HepG2 (cell line): ENCODE measurements at regions not wholly inside any gene's neighbourhood (a gene's known extent, or its start where the extent isn't known, plus 50 kb on each side); places are given as distances from the start of the nearest gene placed in this dataset.

Experiments used
- ARID5B ChIP-seq: IDR thresholded peaks from 2 replicates; pipeline ENCODE4 v1.4.0; 2020; ENCODE audit warnings: mild to moderate bottlenecking, missing genetic modification reagents
- CBX1 ChIP-seq: IDR thresholded peaks from one replicate; pipeline ENCODE4 v1.6.1; 2016; ENCODE audit warnings: antibody characterized with exemption, low read depth
- CTCF ChIP-seq: sonication (generic); formaldehyde crosslinking; IDR thresholded peaks from 2 replicates; pipeline ENCODE4 v1.5.0; 2020; ENCODE audit warnings: mild to moderate bottlenecking, missing genetic modification reagents, moderate library complexity
- HIVEP1 ChIP-seq: sonication (generic); formaldehyde crosslinking; IDR thresholded peaks from 2 replicates; pipeline ENCODE4 v1.4.0; 2020; ENCODE audit warnings: mild to moderate bottlenecking, missing genetic modification reagents
- HOXA9 ChIP-seq: sonication (generic); formaldehyde crosslinking; IDR thresholded peaks from 2 replicates; pipeline ENCODE4 v1.8.1; 2022; ENCODE audit warnings: missing genetic modification reagents, mild to moderate bottlenecking, moderate library complexity, borderline replicate concordance
- IRF9 ChIP-seq: sonication (generic); formaldehyde crosslinking; IDR thresholded peaks from 2 replicates; pipeline ENCODE4 v1.8.0; 2022; ENCODE audit warnings: missing genetic modification reagents, mild to moderate bottlenecking, borderline replicate concordance
- IRX3 ChIP-seq: sonication (generic); formaldehyde crosslinking; IDR thresholded peaks from 2 replicates; pipeline ENCODE4 v1.8.1; 2023; ENCODE audit warnings: mild to moderate bottlenecking, low read depth, missing genetic modification reagents, borderline replicate concordance
- KDM2A ChIP-seq: sonication (generic); formaldehyde crosslinking; IDR thresholded peaks from 2 replicates; pipeline ENCODE4 v1.4.0; 2020; ENCODE audit warnings: low read depth, missing genetic modification reagents, borderline replicate concordance
- MAX ChIP-seq: IDR thresholded peaks from 2 replicates; pipeline ENCODE4 v1.6.1; 2012; ENCODE audit warnings: inconsistent platforms
- PHF20 ChIP-seq: sonication (generic); formaldehyde crosslinking; IDR thresholded peaks from 2 replicates; pipeline ENCODE4 v1.5.0; 2020; ENCODE audit warnings: mild to moderate bottlenecking, missing genetic modification reagents
- RAD21 ChIP-seq: fragments of 450-650 bp; formaldehyde crosslinking; IDR thresholded peaks from 2 replicates; pipeline ENCODE4 v1.5.0; 2020; ENCODE audit warnings: mild to moderate bottlenecking
- SYNCRIP ChIP-seq: fragments of 200-400 bp; formaldehyde crosslinking; IDR thresholded peaks from 2 replicates; pipeline ENCODE4 v1.6.1; 2018; ENCODE audit warnings: mild to moderate bottlenecking, low read depth, low read length; ENCODE audit not compliant: insufficient read depth
- TCF7 ChIP-seq: sonication (generic); IDR thresholded peaks from 2 replicates; pipeline ENCODE4 v1.6.1; 2016; ENCODE audit warnings: antibody characterized with exemption, low read depth
- YEATS4 ChIP-seq: sonication (generic); formaldehyde crosslinking; IDR thresholded peaks from 2 replicates; pipeline ENCODE4 v1.4.0; 2020; ENCODE audit warnings: missing genetic modification reagents, borderline replicate concordance
- ZNF235 ChIP-seq: sonication (generic); formaldehyde crosslinking; IDR thresholded peaks from 2 replicates; pipeline ENCODE4 v1.8.1; 2023; ENCODE audit warnings: mild to moderate bottlenecking, missing genetic modification reagents, borderline replicate concordance
- ZNF446 ChIP-seq: sonication (generic); formaldehyde crosslinking; IDR thresholded peaks from 2 replicates; pipeline ENCODE4 v1.5.0; 2020; ENCODE audit warnings: mild to moderate bottlenecking, missing genetic modification reagents
- ZNF512B ChIP-seq: sonication (generic); formaldehyde crosslinking; IDR thresholded peaks from 2 replicates; pipeline ENCODE4 v1.5.1; 2020; ENCODE audit warnings: missing genetic modification reagents, mild to moderate bottlenecking, borderline replicate concordance
- ZNF749 ChIP-seq: sonication (generic); formaldehyde crosslinking; IDR thresholded peaks from 2 replicates; pipeline ENCODE4 v1.8.0; 2022; ENCODE audit warnings: mild to moderate bottlenecking, missing genetic modification reagents, moderate library complexity, borderline replicate concordance
- ZNF781 ChIP-seq: sonication (generic); formaldehyde crosslinking; IDR thresholded peaks from 2 replicates; pipeline ENCODE4 v1.5.1; 2020; ENCODE audit warnings: borderline replicate concordance, mild to moderate bottlenecking, missing genetic modification reagents; ENCODE audit errors: not compliant biosample characterization

GRCh38 chr12:127280393-127281275, 986.3 kb upstream of the TMEM132C start (continued):
- TF ChIP-seq CTCF (CRISPR knock-in tag) (peak; percentile 90), MAX (no peak), IRF9 (CRISPR knock-in tag) (no peak), PHF20 (CRISPR knock-in tag) (no peak), CBX1 (no peak), RAD21 (CRISPR knock-in tag) (peak; percentile 62), YEATS4 (no peak), HOXA9 (CRISPR knock-in tag) (no peak), IRX3 (no peak), KDM2A (CRISPR knock-in tag) (peak; percentile 53; the same call in 1 of the 2 replicates), ZNF235 (CRISPR knock-in tag) (no peak), ZNF446 (CRISPR knock-in tag) (no peak), ZNF512B (CRISPR knock-in tag) (no peak), HIVEP1 (no peak), ARID5B (CRISPR knock-in tag) (no peak), ZNF781 (no peak), SYNCRIP (no peak), ZNF749 (CRISPR knock-in tag) (no peak), TCF7 (no peak)
